ENCODE measurements at regions not wholly inside any gene's neighbourhood (a gene's known extent, or its start where the extent isn't known, plus 50 kb on each side); places are given as distances from the start of the nearest gene placed in this dataset.

- TF ChIP-seq CTCF (conservative IDR thresholded peaks at IDR 0.05; ENCODE audit: low read depth, low read length), result no peak
- TF ChIP-seq EZH2 (IDR thresholded peaks at IDR 0.05; ENCODE audit: borderline replicate concordance, low read depth, low read length, poor library complexity, severe bottlenecking), result no peak
Measured at GRCh38 chr12:92547906-92548305, 154.9 kb upstream of the PLEKHG7 start.

Measured in A673 (cell line).